ENCODE measurements at regions not wholly inside any gene's neighbourhood (a gene's known extent, or its start where the extent isn't known, plus 50 kb on each side); places are given as distances from the start of the nearest gene placed in this dataset.

DNA sequence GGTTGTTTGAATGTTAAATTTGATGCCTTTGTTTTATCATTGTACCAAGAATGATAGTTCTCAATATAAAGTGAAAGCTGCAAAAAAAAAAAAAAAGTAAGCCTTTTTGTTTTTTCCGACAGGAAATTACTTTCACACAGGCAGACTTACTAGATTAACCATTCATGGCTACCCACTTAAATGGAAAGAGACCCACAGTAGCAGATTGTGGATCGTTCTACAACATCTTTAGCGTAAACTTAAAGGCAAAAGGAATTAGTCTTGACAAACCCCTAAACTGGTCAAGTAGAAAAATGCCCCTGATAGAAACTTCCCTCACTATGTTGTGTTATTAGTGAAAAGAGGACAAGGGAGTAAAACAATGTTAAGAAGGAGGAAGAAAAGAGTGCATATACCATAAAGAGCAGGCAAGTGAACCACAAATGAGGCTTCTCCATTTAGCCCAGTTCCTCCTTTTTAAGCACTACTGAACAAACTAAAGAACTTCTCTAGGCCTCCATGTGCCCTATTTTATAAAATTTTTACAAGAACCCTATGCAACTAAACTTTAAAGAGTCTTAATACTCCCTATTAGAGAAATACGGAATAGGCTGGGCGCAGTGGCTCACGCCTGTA, 1560.3 kb downstream of the MRPL39 start:
- DNase-seq = no peak

DNA sequence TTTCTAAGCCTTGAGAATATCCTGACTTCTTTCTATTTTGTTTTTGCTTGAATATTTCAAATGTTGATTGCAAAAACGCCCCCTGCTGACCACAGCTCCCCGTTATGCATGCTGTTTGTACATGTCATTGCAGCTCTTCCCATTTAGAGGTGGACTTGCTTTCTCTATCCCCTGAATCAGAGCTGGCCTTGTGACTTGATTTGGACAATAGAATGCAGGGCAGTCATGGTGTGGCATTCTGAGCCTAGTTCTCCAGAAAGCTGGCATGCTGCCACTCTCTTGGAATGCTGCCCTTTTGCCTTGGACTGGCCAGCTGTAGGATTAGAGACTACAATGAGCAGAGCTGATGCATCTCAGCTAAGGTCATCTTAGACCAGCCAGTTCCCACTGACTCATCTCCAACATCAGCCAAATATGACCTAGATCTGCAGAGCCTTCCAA, 1561.5 kb downstream of the MRPL39 start:
- DNase-seq = peak; percentile 76

- DNase-seq = no peak
Measured at GRCh38 chr21:24045373-24045772, 1561.9 kb downstream of the MRPL39 start.

DNA sequence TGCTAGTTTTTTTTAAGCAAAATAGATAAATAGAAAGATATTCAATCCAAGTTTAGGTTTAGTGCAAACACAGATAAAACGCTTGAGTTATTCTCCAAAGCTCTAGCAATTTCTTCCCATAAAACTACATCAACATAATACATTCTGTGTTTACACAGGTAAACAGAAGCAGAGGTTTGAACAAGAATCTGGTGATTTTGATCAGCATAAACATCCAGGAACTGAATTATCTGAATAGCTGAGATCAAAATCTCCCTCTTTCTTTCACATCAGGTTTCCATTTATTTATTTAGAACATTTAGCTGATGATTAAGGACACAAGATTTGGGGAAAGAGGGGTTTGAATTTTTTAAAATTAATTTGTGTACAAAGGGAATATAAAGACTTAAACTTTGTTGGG, 1564.6 kb downstream of the MRPL39 start:
- no peak for DNase-seq

DNA sequence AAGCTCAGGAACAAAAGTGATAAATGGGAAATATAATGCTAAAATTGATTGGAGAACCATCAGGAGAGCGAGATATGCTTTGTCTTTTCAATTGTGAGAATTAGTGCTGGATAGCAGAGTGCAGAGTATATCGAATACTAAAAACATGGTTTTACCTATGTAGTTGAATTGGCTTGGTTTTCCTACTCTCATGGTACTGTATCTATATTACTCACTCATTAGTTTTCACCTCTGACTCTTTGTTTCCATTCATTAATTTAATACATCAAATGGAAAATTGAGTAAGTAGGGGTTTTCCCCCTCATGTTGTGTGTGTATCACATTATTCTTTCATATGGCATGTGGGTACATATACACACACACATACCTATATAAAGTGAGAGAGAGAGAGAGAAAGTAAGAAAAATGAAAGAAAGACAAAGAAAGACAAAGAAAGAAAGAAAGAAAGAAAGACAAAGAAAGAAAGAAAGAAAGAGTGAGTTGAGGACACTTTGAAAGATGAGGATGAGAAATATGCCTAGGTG, 1574.5 kb downstream of the MRPL39 start:
- DNase-seq = no peak

GRCh38 chr21:24027396-24027795, 1579.9 kb downstream of the MRPL39 start:
- DNase-seq = no peak

GRCh38 chr21:24025101-24025500, 1582.2 kb downstream of the MRPL39 start:
- peak; percentile 1 for DNase-seq

GRCh38 chr21:24023936-24024335, 1583.3 kb downstream of the MRPL39 start:
- no peak for DNase-seq

DNA sequence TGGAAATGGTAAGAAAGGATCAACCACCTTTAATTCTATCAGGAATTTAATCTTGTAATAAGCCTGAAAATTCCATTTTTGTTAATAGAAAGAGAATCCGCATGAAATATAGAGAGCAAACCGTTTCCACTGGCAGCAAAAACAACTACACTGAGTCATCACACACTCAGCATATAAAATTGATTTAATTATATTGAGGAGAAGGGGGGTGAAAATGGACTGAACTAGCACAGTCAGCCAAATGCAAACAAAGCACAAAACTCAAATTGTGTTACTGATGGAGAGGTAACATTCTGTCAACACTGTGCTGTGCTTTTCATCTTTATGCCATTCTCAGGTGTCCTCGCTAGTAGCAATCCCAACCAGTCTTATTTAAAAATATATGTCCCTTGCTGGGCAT, 1583.9 kb downstream of the MRPL39 start:
- DNase-seq = peak; percentile 16

- DNase-seq = no peak
Measured at GRCh38 chr21:24014381-24014780, 1592.9 kb downstream of the MRPL39 start.

GRCh38 chr21:24011087-24011486, 1596.2 kb downstream of the MRPL39 start:
- no peak for DNase-seq

- no peak for DNase-seq
Measured at GRCh38 chr21:24007592-24007991, 1599.7 kb downstream of the MRPL39 start.

GRCh38 chr21:23986987-23987386, 1620.3 kb downstream of the MRPL39 start:
- DNase-seq = no peak

GRCh38 chr21:23986214-23986613, 1621.1 kb downstream of the MRPL39 start:
- no peak for DNase-seq

GRCh38 chr21:23982546-23982945, 1624.7 kb downstream of the MRPL39 start:
- no peak for DNase-seq

- peak; percentile 43 for DNase-seq
Measured at GRCh38 chr21:23977971-23978370, 1629.3 kb downstream of the MRPL39 start.

GRCh38 chr21:23968722-23969647, 1638.3 kb downstream of the MRPL39 start:
- DNase-seq = peak; percentile 48

DNA sequence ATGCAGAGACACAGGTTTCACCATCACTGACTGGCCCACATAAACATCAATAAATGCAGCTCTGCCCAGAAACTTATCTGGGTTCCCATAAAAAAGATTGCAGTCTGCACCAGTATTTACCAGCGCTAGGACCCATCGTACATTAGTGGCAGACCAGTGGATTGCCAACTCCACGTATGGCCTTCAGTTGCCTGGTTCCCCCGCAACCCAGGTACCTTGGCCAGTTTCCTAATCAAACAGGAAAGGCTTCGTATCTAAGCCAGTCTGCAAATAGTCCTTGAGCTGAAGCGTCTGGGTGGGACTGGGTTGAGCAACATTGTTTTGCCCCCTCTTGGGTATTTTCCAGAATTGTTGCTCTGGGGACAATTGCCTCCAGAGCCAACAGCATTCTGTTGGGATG, 1639.3 kb downstream of the MRPL39 start:
- DNase-seq = no peak

DNA sequence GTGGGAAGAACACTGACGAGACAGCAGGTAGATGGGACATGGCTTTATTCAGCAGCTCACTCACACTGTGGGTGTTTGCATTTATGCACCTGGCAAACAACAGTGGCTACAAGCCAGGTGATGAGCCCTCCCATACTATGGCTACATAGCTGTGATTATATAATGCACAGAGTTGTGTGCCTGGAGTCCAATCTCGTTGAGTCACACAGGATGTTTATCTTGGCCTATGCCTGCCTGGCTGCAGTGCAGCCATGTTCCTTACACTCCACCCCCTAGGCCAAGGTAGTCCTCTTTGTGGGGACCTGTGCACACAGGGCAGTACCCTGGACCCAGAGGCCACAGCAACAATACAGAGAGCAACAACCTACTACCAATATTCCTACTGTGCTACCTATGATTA, 1643.8 kb downstream of the MRPL39 start:
- peak; percentile 9 for DNase-seq

DNA sequence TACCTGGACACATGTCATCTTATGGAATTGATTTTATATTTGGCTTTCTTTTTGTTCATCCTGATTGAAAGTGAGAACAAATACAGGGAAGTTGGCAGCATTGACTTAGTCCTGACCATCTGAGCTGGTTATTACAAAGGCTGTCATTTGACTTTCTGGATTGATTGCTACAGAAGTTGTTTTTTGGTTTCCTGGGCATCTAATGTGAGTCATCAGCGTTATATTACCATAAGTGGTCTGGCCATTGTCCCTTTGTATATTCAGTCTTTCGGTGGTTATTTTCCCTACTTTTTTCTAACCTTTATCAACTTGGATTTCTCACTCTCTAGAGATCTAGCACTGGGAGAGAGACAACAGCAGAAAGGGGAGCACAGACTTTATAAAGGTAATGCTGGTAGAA, 1646.5 kb downstream of the MRPL39 start:
- no peak for DNase-seq

GRCh38 chr21:23955135-23955843, 1652.0 kb downstream of the MRPL39 start:
- DNase-seq = no peak

GRCh38 chr21:23952269-23952668, 1655.0 kb downstream of the MRPL39 start:
- no peak for DNase-seq

GRCh38 chr21:23951251-23951650, 1656.0 kb downstream of the MRPL39 start:
- peak; percentile 50 for DNase-seq

All from fibroblast of skin of right biceps (primary cell).